Osteoblast (primary cell): ENCODE measurements at regions not wholly inside any gene's neighbourhood (a gene's known extent, or its start where the extent isn't known, plus 50 kb on each side); places are given as distances from the start of the nearest gene placed in this dataset.

Source experiments
- DNase-seq: peaks from one replicate; pipeline ENCODE4 v3.0.0; 2011; ENCODE audit warnings: low spot score, mixed read lengths; ENCODE audit not compliant: insufficient read length; ENCODE audit errors: missing footprints
- H2AFZ ChIP-seq: 2 replicates; pipeline ENCODE4 v1.6.0; 2011; ENCODE audit warnings: mild to moderate bottlenecking, low read length
- H3K27ac ChIP-seq: 2 replicates; pipeline ENCODE4 v1.5.1; 2011; ENCODE audit warnings: mild to moderate bottlenecking, low read depth, low read length, moderate library complexity
- H3K27me3 ChIP-seq: 2 replicates; pipeline ENCODE4 v1.6.0; 2012; ENCODE audit warnings: mild to moderate bottlenecking, control low read depth, inconsistent platforms, low read length, moderate library complexity; ENCODE audit not compliant: insufficient read depth
- H3K36me3 ChIP-seq: 2 replicates; pipeline ENCODE4 v1.5.1; 2011; ENCODE audit warnings: mild to moderate bottlenecking, low read length, control low read depth, moderate library complexity; ENCODE audit not compliant: insufficient read depth
- H3K4me1 ChIP-seq: 2 replicates; pipeline ENCODE4 v1.5.1; 2011; ENCODE audit warnings: mild to moderate bottlenecking, low read length, control low read depth, moderate library complexity; ENCODE audit not compliant: insufficient read depth
- H3K4me2 ChIP-seq: 2 replicates; pipeline ENCODE4 v1.6.0; 2011; ENCODE audit warnings: mild to moderate bottlenecking, low read length; ENCODE audit not compliant: insufficient read depth
- H3K4me3 ChIP-seq: fragments of 200-600 bp; sonication (generic); 3 replicates; pipeline ENCODE4 v1.5.1; 2012; ENCODE audit warnings: mild to moderate bottlenecking, low read length, inconsistent platforms; ENCODE audit not compliant: insufficient read depth
- H3K79me2 ChIP-seq: 2 replicates; pipeline ENCODE4 v1.6.0; 2012; ENCODE audit warnings: mild to moderate bottlenecking, low read length, control low read depth, inconsistent platforms; ENCODE audit not compliant: insufficient read depth
- H3K9me3 ChIP-seq: 2 replicates; pipeline ENCODE4 v1.5.1; 2011; ENCODE audit warnings: low read depth, low read length, control low read depth
- H4K20me1 ChIP-seq: 2 replicates; pipeline ENCODE4 v1.6.0; 2012; ENCODE audit warnings: mild to moderate bottlenecking, low read length, control low read depth; ENCODE audit not compliant: insufficient read depth
- TF ChIP-seq, protein P1 (sequence below): IDR thresholded peaks from 2 replicates; pipeline ENCODE4 v1.5.1; 2011; ENCODE audit warnings: mild to moderate bottlenecking, low read depth, low read length, moderate library complexity; ENCODE audit errors: extremely low read depth

- TF ChIP-seq, protein P1, sequence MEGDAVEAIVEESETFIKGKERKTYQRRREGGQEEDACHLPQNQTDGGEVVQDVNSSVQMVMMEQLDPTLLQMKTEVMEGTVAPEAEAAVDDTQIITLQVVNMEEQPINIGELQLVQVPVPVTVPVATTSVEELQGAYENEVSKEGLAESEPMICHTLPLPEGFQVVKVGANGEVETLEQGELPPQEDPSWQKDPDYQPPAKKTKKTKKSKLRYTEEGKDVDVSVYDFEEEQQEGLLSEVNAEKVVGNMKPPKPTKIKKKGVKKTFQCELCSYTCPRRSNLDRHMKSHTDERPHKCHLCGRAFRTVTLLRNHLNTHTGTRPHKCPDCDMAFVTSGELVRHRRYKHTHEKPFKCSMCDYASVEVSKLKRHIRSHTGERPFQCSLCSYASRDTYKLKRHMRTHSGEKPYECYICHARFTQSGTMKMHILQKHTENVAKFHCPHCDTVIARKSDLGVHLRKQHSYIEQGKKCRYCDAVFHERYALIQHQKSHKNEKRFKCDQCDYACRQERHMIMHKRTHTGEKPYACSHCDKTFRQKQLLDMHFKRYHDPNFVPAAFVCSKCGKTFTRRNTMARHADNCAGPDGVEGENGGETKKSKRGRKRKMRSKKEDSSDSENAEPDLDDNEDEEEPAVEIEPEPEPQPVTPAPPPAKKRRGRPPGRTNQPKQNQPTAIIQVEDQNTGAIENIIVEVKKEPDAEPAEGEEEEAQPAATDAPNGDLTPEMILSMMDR: no peak
- no peaks in the 10 kb centered on the region for H3K9me3 ChIP-seq
- H3K36me3 ChIP-seq: no peaks in the 10 kb centered on the region
- no peak overlapping the region for H3K4me3 ChIP-seq
- H3K27ac ChIP-seq: no peak overlapping the region
- no peaks in the 10 kb centered on the region for H3K79me2 ChIP-seq
- no peak for DNase-seq
- H2AFZ ChIP-seq: no peak overlapping the region
- no peak overlapping the region for H3K4me2 ChIP-seq
- no peaks in the 10 kb centered on the region for H4K20me1 ChIP-seq
- no peaks in the 10 kb centered on the region for H3K4me1 ChIP-seq
- H3K27me3 ChIP-seq: peaks cover 3% of the 10 kb centered on the region
These were observed 71.0 kb upstream of the ZNF423 start for GRCh38 chr16:49926941-49927340.

GRCh38 chr16:49928176-49929041, 72.5 kb upstream of the ZNF423 start:
- peaks cover 3% of the 10 kb centered on the region for H3K27me3 ChIP-seq

DNA sequence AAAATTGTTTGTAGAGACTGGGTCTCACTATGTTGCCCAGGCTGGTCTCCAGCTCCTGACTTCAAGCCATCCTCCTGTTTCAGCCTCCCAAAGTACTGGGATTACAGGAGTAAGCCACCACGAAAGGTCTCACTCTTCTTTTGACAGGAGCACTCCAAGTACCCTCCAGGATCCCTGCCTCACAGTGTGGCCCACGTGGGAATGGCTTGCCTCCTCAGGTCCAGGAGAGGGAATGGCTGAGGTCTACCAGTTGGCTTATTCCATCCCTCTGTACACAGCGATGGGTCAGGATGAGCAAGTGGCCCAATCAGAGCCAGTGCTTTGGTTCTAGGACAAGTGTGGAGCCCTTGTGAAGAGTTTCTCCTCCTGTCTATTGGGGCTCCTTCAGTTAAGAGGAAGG, 73.7 kb upstream of the ZNF423 start:
- Histone ChIP-seq H3K4me1 (no peaks in the 10 kb centered on the region), H3K9me3 (no peaks in the 10 kb centered on the region), H3K27me3 (peaks cover 3% of the 10 kb centered on the region), H3K36me3 (no peaks in the 10 kb centered on the region), H3K4me3 (no peak overlapping the region), H2AFZ (no peak overlapping the region), H3K4me2 (no peak overlapping the region), H3K27ac (no peak overlapping the region), H3K79me2 (no peaks in the 10 kb centered on the region), H4K20me1 (no peaks in the 10 kb centered on the region)
- no peak for DNase-seq
- TF ChIP-seq, protein P1: no peak

More at GRCh38 chr16:49928176-49929041, 72.5 kb upstream of the ZNF423 start:
- no peaks in the 10 kb centered on the region for H3K36me3 ChIP-seq
- H3K4me3 ChIP-seq: no peak overlapping the region
- no peaks in the 10 kb centered on the region for H3K4me1 ChIP-seq
- no peak overlapping the region for H3K4me2 ChIP-seq
- no peak overlapping the region for H3K27ac ChIP-seq
- no peak overlapping the region for H2AFZ ChIP-seq
- H4K20me1 ChIP-seq: no peaks in the 10 kb centered on the region
- TF ChIP-seq, protein P1: no peak
- H3K79me2 ChIP-seq: no peaks in the 10 kb centered on the region
- peak; percentile 57 for DNase-seq
- H3K9me3 ChIP-seq: no peaks in the 10 kb centered on the region

DNA sequence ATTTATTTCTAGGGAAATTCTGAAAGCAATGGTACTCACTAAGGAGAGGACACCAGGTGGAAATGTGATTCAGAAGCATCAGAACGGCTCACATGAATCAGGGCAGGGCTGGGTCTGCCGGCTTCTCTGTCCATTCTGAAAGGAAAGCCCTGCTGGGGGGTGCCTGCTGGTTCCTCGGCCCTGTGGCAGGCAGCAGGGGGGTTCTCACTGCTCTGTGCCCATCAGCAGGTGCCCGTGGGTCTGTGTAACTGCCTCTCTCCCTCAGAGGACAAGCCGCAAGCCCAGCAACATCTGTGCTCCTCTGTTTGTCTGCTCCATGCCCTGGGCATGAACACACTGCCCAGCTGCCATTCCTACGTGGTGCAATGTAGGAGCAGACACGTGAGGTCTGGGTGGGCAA, 74.9 kb upstream of the ZNF423 start:
- Histone ChIP-seq H3K4me2 (no peak overlapping the region), H3K9me3 (no peaks in the 10 kb centered on the region), H3K27ac (no peak overlapping the region), H4K20me1 (no peaks in the 10 kb centered on the region), H2AFZ (no peak overlapping the region), H3K36me3 (no peaks in the 10 kb centered on the region), H3K79me2 (no peaks in the 10 kb centered on the region), H3K27me3 (peaks cover 5% of the 10 kb centered on the region), H3K4me3 (no peak overlapping the region), H3K4me1 (no peaks in the 10 kb centered on the region)
- TF ChIP-seq, protein P1: no peak
- no peak for DNase-seq
